ENCODE measurements at regions not wholly inside any gene's neighbourhood (a gene's known extent, or its start where the extent isn't known, plus 50 kb on each side); places are given as distances from the start of the nearest gene placed in this dataset.
"Not testable (repeated sequence)": the region's sequence is repeated elsewhere in the genome, so short reads cannot be mapped to it uniquely, and the experiment has no call there.

DNA sequence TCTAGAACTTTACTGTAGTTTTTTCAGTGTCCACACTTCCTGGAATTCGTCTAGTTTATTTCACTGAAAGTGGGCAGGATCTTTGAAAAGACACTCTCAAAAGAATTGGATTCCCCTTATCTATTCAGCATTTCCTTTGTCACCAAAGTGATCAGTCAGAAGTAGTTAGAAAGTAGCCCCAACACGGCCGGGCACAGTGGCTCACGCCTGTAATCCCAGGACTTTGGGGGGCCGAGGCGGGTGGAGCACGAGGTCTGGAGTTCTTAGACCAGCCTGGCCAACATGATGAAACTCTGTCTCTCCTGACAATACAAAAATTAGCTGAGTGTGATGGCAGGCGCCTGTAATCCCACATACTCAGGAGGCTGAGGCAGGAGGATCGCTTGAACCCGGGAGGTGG lies 69.0 kb upstream of the KMT2C start:
- ChIA-PET POLR2A (no interaction called here), CTCF (no interaction called here)
- Mint-ChIP-seq H3K4me3 (no peak overlapping the region), H3K27me3 (no peaks in the 10 kb centered on the region), H3K4me1 (no peaks in the 10 kb centered on the region), H3K27ac (no peak overlapping the region), H3K9me3 (no peaks in the 10 kb centered on the region), H3K36me3 (ENCODE audit: low read depth) (no peaks in the 10 kb centered on the region)
- no peak for DNase-seq

DNA sequence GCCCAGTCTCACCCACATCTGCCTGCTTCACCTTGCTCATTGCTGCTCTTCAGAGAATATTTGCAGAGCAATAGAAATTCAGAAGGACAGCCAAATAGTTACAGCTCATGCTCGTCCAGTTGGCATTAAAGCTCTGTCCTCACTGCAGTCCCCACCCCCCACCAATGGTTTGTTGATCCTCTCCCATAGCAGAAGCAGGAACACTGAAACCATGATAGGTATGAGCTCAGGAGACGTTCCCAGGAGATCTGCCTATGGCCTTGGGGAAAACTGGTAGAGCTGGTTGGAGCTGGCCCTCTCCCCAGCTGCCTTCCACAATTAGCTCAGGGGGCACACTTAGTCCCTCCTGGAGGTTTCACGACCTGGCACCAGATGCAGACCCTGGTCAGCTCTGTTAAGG lies 68.6 kb upstream of the KMT2C start:
- Mint-ChIP-seq H3K9me3 (no peaks in the 10 kb centered on the region), H3K27me3 (no peaks in the 10 kb centered on the region), H3K27ac (no peak overlapping the region), H3K4me3 (no peak overlapping the region), H3K36me3 (ENCODE audit: low read depth) (no peaks in the 10 kb centered on the region), H3K4me1 (no peaks in the 10 kb centered on the region)
- DNase-seq = no peak
- CTCF ChIA-PET = no interaction called here
- POLR2A ChIA-PET = no interaction called here

- Mint-ChIP-seq H3K4me1 (no peaks in the 10 kb centered on the region), H3K4me3 (no peak overlapping the region), H3K27ac (no peak overlapping the region), H3K9me3 (no peaks in the 10 kb centered on the region), H3K36me3 (ENCODE audit: low read depth) (no peaks in the 10 kb centered on the region), H3K27me3 (no peaks in the 10 kb centered on the region)
- CTCF ChIA-PET = no interaction called here
- no peak for DNase-seq
- POLR2A ChIA-PET = no interaction called here
Observed at GRCh38 chr7:152502813-152503790, 67.3 kb upstream of the KMT2C start.

GRCh38 chr7:152501506-152501905 lies 65.7 kb upstream of the KMT2C start:
- H3K27ac Mint-ChIP-seq = no peak overlapping the region
- no peaks in the 10 kb centered on the region for H3K27me3 Mint-ChIP-seq
- H3K4me3 Mint-ChIP-seq = no peak overlapping the region
- ChIA-PET CTCF (interaction anchor here (0.7 kb wide), 1 partner anchor 144 kb away, joined by 3 read pairs; no protein-coding TSS in a partner anchor), POLR2A (no interaction called here)
- no peak for DNase-seq
- H3K9me3 Mint-ChIP-seq = no peaks in the 10 kb centered on the region
- no peaks in the 10 kb centered on the region for H3K36me3 Mint-ChIP-seq (ENCODE audit: low read depth)
- no peaks in the 10 kb centered on the region for H3K4me1 Mint-ChIP-seq

DNA sequence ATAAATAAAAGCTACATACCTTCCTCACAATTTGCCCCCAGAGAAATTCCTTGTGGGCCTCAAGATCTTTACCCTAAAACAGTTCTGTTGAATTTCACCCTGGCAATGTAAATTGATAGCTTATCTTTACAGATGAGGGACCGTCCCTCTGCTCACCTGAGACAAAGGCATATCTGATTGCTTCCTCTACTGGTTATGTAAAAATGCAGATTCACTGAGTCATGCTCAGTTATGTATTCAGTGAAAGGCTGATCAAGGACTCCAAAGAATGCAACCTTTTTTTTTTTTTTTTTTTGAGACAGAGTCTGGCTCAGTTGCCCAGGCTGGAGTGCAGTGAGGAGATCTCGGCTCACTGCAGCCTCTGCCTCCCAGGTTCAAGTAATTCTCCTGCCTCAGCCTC lies 64.2 kb upstream of the KMT2C start:
- H3K9me3 Mint-ChIP-seq; POLR2A ChIA-PET; DNase-seq; H3K4me3 Mint-ChIP-seq; H3K27ac Mint-ChIP-seq; H3K4me1 Mint-ChIP-seq; H3K36me3 Mint-ChIP-seq (ENCODE audit: low read depth); CTCF ChIA-PET; H3K27me3 Mint-ChIP-seq: not testable (repeated sequence)

- CTCF ChIA-PET = no interaction called here
- POLR2A ChIA-PET = no interaction called here
- Mint-ChIP-seq H3K27me3 (peaks cover 2% of the 10 kb centered on the region), H3K9me3 (no peaks in the 10 kb centered on the region), H3K4me1 (no peaks in the 10 kb centered on the region), H3K4me3 (no peak overlapping the region), H3K36me3 (ENCODE audit: low read depth) (no peaks in the 10 kb centered on the region), H3K27ac (no peak overlapping the region)
- DNase-seq = no peak
Observed at GRCh38 chr7:152495867-152496266, 60.1 kb upstream of the KMT2C start.

DNA sequence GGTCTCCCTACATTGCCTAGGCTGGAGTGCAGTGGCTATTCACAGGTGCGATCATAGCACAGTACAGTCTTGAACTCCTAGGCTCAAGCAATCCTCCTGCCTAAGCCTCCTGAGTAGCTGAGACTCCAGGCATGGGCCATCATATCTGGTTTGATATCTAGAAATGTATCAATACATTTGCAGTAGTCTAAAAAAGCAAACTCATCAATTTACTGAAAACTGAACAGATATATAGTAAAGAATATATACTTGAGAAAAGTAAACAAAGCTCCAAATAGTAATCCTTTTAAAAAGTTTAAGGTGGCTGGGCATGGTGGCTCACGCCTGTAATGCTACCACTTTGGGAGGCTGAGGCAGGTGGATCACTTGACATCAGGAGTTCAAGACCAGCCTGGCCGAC lies 57.1 kb upstream of the KMT2C start:
- Mint-ChIP-seq H3K36me3 (ENCODE audit: low read depth) (no peaks in the 10 kb centered on the region), H3K27ac (no peak overlapping the region), H3K9me3 (no peaks in the 10 kb centered on the region), H3K4me1 (no peaks in the 10 kb centered on the region), H3K4me3 (no peak overlapping the region), H3K27me3 (peaks cover 2% of the 10 kb centered on the region)
- CTCF ChIA-PET = no interaction called here
- DNase-seq = no peak
- POLR2A ChIA-PET = no interaction called here

GRCh38 chr7:152489044-152489443 lies 53.2 kb upstream of the KMT2C start:
- ChIA-PET CTCF (no interaction called here), POLR2A (no interaction called here)
- no peaks in the 10 kb centered on the region for H3K27me3 Mint-ChIP-seq
- H3K36me3 Mint-ChIP-seq (ENCODE audit: low read depth) = no peaks in the 10 kb centered on the region
- H3K4me1 Mint-ChIP-seq = no peaks in the 10 kb centered on the region
- no peak overlapping the region for H3K4me3 Mint-ChIP-seq
- no peak for DNase-seq
- H3K9me3 Mint-ChIP-seq = no peaks in the 10 kb centered on the region
- H3K27ac Mint-ChIP-seq = no peak overlapping the region

GRCh38 chr7:152486968-152487367 lies 51.2 kb upstream of the KMT2C start:
- Mint-ChIP-seq H3K9me3 (no peaks in the 10 kb centered on the region), H3K36me3 (ENCODE audit: low read depth) (no peaks in the 10 kb centered on the region), H3K4me3 (no peak overlapping the region), H3K27ac (no peak overlapping the region), H3K27me3 (no peaks in the 10 kb centered on the region), H3K4me1 (no peaks in the 10 kb centered on the region)
- CTCF ChIA-PET = no interaction called here
- no peak for DNase-seq
- POLR2A ChIA-PET = no interaction called here

GRCh38 chr7:152485826-152486225 lies 50.0 kb upstream of the KMT2C start:
- POLR2A ChIA-PET = no interaction called here
- Mint-ChIP-seq H3K4me3 (no peak overlapping the region), H3K4me1 (no peaks in the 10 kb centered on the region), H3K9me3 (no peaks in the 10 kb centered on the region), H3K27me3 (no peaks in the 10 kb centered on the region), H3K36me3 (ENCODE audit: low read depth) (no peaks in the 10 kb centered on the region), H3K27ac (no peak overlapping the region)
- CTCF ChIA-PET = no interaction called here
- no peak for DNase-seq

Measured in activated CD4-positive, alpha-beta memory T cell treated with anti-CD3 and anti-CD28 coated beads, Interleukin-2, amount 10 ng/mL, durations not matched to agents 7 days and 5 days (primary cell).